GM23248 (cell line): ENCODE measurements at regions not wholly inside any gene's neighbourhood (a gene's known extent, or its start where the extent isn't known, plus 50 kb on each side); places are given as distances from the start of the nearest gene placed in this dataset.
"Not testable (repeated sequence)": the region's sequence is repeated elsewhere in the genome, so short reads cannot be mapped to it uniquely, and the experiment has no call there.

ENCODE experiments used
- DNase-seq: peaks from one replicate; pipeline ENCODE4 v3.0.0-alpha.2; 2015
- H2AFZ ChIP-seq: fragments of 200-600 bp; sonication (generic); 2 replicates; pipeline ENCODE4 v1.6.1; 2016; ENCODE audit warnings: antibody characterized with exemption
- H3F3A ChIP-seq: fragments of 200-600 bp; sonication (generic); 2 replicates; pipeline ENCODE4 v1.6.1; 2016; ENCODE audit warnings: mild to moderate bottlenecking, antibody characterized with exemption, mixed run types; ENCODE audit not compliant: insufficient read depth
- H3K27ac ChIP-seq: fragments of 200-600 bp; sonication (generic); 2 replicates; pipeline ENCODE4 v1.5.1; 2016; ENCODE audit warnings: mild to moderate bottlenecking
- H3K27me3 ChIP-seq: fragments of 200-600 bp; sonication (generic); replicated peaks from 2 replicates; pipeline ENCODE4 v1.6.1; 2016; ENCODE audit warnings: mild to moderate bottlenecking; ENCODE audit not compliant: insufficient read depth
- H3K36me3 ChIP-seq: fragments of 200-600 bp; sonication (generic); 2 replicates; pipeline ENCODE4 v1.6.1; 2016; ENCODE audit warnings: low read depth, mild to moderate bottlenecking
- H3K4me1 ChIP-seq: fragments of 200-600 bp; sonication (generic); 2 replicates; pipeline ENCODE4 v1.6.1; 2016; ENCODE audit warnings: mild to moderate bottlenecking; ENCODE audit not compliant: insufficient read depth
- H3K4me2 ChIP-seq: fragments of 200-600 bp; sonication (generic); one replicate; pipeline ENCODE4 v1.6.1; 2016; ENCODE audit warnings: mild to moderate bottlenecking; ENCODE audit not compliant: unreplicated experiment
- H3K4me3 ChIP-seq: fragments of 200-600 bp; sonication (generic); 2 replicates; pipeline ENCODE4 v1.5.1; 2016; ENCODE audit warnings: mild to moderate bottlenecking
- H3K79me2 ChIP-seq: fragments of 200-600 bp; sonication (generic); 2 replicates; pipeline ENCODE4 v1.6.1; 2016; ENCODE audit warnings: mild to moderate bottlenecking; ENCODE audit not compliant: insufficient read depth
- H3K9ac ChIP-seq: fragments of 200-600 bp; sonication (generic); 2 replicates; pipeline ENCODE4 v1.6.1; 2016; ENCODE audit warnings: mild to moderate bottlenecking
- H3K9me2 ChIP-seq: fragments of 200-600 bp; sonication (generic); 2 replicates; pipeline ENCODE4 v1.6.1; 2016; ENCODE audit warnings: mixed run types, mild to moderate bottlenecking, moderate library complexity; ENCODE audit not compliant: insufficient read depth
- H3K9me3 ChIP-seq: fragments of 200-600 bp; sonication (generic); one replicate; pipeline ENCODE4 v1.6.1; 2017; ENCODE audit warnings: low read depth
- H4K20me1 ChIP-seq: fragments of 200-600 bp; sonication (generic); 2 replicates; pipeline ENCODE4 v1.6.0; 2016; ENCODE audit not compliant: insufficient read depth
- EZH2 ChIP-seq: fragments of 200-600 bp; sonication (generic); IDR thresholded peaks from 2 replicates; pipeline ENCODE4 v1.6.1; 2018; ENCODE audit warnings: antibody characterized with exemption, mild to moderate bottlenecking; ENCODE audit not compliant: insufficient read depth, poor library complexity, severe bottlenecking
- EZH2phosphoT487 ChIP-seq: fragments of 200-600 bp; sonication (generic); IDR thresholded peaks from 2 replicates; pipeline ENCODE4 v1.6.1; 2018; ENCODE audit warnings: antibody characterized with exemption, moderate library complexity, mild to moderate bottlenecking, low read depth; ENCODE audit not compliant: insufficient read depth
- WGBS, 2 experiments: methylation state at CpG; one replicate each; pipeline ENCODE4 v1.1.6; 2015 to 2017; ENCODE audit warnings: low lambda C conversion rate in 2 of 2, low coverage in 1 of 2; ENCODE audit errors: missing lambda C conversion rate in 2 of 2; 5-methylcytosine and 5-hydroxymethylcytosine counted together
- in situ Hi-C: fragments of 300-500 bp; cut with MboI; formaldehyde crosslinking; loops from 2 replicates; pipeline ENCODE4 v1.15.0; 2020

DNA sequence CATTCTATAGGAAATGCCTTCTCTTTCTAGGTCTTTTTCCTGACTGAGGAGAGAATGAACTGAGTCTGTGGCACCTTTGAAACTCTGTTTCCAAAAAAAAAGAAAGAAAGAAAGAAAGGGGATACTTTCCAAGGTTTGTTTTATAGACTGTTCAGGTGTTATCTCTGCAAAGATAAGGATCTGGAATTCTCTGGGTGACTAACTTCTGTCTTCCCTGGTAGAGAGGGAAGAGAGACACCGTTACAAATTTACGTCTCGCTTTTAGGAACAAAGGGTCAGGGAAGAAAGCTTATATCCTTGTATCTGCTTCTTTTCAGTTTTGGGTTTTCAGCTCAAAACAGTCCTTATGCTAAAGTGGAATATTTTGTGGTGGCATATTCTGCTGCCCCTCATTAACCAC lies 314.1 kb downstream of the RAPGEF2 start:
- H3K9me3 ChIP-seq = no peaks in the 10 kb centered on the region
- no peaks in the 10 kb centered on the region for H3K79me2 ChIP-seq
- no peak overlapping the region for H3K27ac ChIP-seq
- H3K27me3 ChIP-seq = no peaks in the 10 kb centered on the region
- 62 to 66% methylated on average over 3 of the region's 3 CpGs for WGBS, 2 experiments
- in situ Hi-C loops = no loop called here
- H3K4me2 ChIP-seq = no peak overlapping the region
- no peak overlapping the region; the same call in 1 of the 2 replicates for H2AFZ ChIP-seq
- H3K4me3 ChIP-seq = no peak overlapping the region
- DNase-seq = no peak
- H3K9me2 ChIP-seq = no peaks in the 10 kb centered on the region
- H3K4me1 ChIP-seq = no peaks in the 10 kb centered on the region
- H3F3A ChIP-seq = no peaks in the 10 kb centered on the region; the same call in 1 of the 2 replicates
- H4K20me1 ChIP-seq = no peaks in the 10 kb centered on the region
- H3K36me3 ChIP-seq = no peaks in the 10 kb centered on the region
- no peak overlapping the region for H3K9ac ChIP-seq
- TF ChIP-seq EZH2phosphoT487 = no peak
- TF ChIP-seq EZH2 = no peak

DNA sequence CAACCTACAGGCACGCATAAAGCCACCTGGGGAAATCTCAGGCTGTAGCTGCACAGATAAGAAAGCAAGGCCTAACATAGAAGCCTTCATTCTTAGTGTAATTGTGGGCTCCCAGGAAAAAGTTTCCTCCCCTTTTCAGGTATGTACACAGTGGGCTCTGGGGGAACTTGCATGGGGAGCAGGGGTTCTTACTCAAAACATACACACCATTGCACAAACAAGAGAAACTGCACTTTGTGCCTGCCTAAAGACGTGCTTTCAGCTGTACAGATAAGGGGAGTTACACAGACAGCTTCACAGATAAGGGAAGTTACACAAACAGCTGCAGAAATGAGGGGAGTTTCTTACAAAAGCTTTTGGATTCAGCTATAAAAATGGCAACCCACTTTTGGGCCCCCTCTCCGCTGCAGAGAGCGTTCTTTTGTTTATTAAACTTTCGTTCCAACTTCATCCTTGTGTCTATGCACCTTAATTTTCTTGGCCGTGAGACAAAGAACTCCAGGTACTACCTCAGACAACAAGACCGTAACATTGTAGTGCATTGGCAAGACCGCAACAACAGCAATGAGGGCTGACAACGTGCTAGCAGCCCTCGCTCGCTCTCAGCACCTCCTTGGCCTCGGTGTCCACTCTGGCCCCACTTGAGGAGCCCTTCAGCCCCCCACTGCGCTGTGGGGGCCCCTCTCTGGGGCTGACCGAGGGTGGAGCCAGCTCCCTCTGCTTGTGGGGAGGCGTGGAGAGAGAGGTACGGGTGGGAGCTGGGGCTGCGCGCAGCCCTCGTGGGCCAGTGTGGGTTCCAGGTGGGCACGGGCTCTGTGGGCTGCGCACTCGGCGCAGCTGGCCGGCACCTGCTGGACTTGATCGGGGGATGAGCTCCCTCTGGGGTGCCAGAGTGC lies 317.5 kb downstream of the RAPGEF2 start:
- DNase-seq = no peak
- no peak overlapping the region for H3K27ac ChIP-seq
- no peaks in the 10 kb centered on the region for H3K9me2 ChIP-seq
- WGBS, 2 experiments = 85 to 87% methylated on average over 24 to 25 of the region's 25 CpGs
- no peaks in the 10 kb centered on the region; the same call in 1 of the 2 replicates for H3F3A ChIP-seq
- no peak overlapping the region for H2AFZ ChIP-seq
- TF ChIP-seq EZH2phosphoT487 (no peak), EZH2 (no peak)
- no peak overlapping the region for H3K4me2 ChIP-seq
- in situ Hi-C loops = no loop called here
- no peaks in the 10 kb centered on the region for H3K36me3 ChIP-seq
- H3K4me3 ChIP-seq = no peak overlapping the region
- no peaks in the 10 kb centered on the region for H3K9me3 ChIP-seq
- no peaks in the 10 kb centered on the region for H3K27me3 ChIP-seq
- H3K4me1 ChIP-seq = no peaks in the 10 kb centered on the region
- H3K79me2 ChIP-seq = no peaks in the 10 kb centered on the region
- H4K20me1 ChIP-seq = no peaks in the 10 kb centered on the region
- H3K9ac ChIP-seq = no peak overlapping the region

GRCh38 chr4:159421058-159421419 lies 318.2 kb downstream of the RAPGEF2 start:
- H3K36me3 ChIP-seq, H3F3A ChIP-seq, H3K9me3 ChIP-seq, H3K4me3 ChIP-seq, H3K79me2 ChIP-seq, H3K27me3 ChIP-seq, H4K20me1 ChIP-seq, H3K27ac ChIP-seq, H3K4me2 ChIP-seq, DNase-seq, H2AFZ ChIP-seq, H3K9ac ChIP-seq, in situ Hi-C loops, H3K4me1 ChIP-seq, H3K9me2 ChIP-seq: not testable (repeated sequence)
- 96 to 97% methylated on average over 3 to 5 of the region's 5 CpGs for WGBS, 2 experiments

DNA sequence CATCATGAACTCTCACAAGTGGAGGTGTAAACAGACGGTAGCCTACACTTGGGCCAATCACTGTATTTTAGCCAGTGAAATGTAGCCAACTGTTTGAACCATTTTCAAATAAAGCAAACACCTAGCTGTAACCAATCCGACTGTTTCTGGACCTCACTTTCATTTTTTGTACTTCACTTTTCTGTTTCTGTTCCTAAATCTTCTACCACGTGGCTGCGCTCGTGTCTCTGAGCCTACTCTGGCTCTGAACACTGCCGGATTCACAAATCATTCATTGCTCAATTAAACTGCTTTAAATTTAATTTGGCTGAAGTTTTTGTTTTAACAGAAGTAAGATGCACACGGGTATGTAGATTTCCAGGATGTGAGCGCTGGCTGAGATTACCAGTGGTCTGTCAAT lies 319.1 kb downstream of the RAPGEF2 start:
- H3K79me2 ChIP-seq = no peaks in the 10 kb centered on the region
- no peaks in the 10 kb centered on the region for H3K27me3 ChIP-seq
- no peak overlapping the region for H2AFZ ChIP-seq
- no peaks in the 10 kb centered on the region for H3K9me2 ChIP-seq
- no peaks in the 10 kb centered on the region for H4K20me1 ChIP-seq
- H3F3A ChIP-seq = no peaks in the 10 kb centered on the region; the same call in 1 of the 2 replicates
- WGBS, 2 experiments = 66 to 71% methylated on average over 8 of the region's 8 CpGs
- in situ Hi-C loops = no loop called here
- H3K4me3 ChIP-seq = no peak overlapping the region
- no peak for DNase-seq
- H3K9ac ChIP-seq = no peak overlapping the region
- no peaks in the 10 kb centered on the region for H3K36me3 ChIP-seq
- no peak overlapping the region for H3K27ac ChIP-seq
- TF ChIP-seq EZH2 = no peak
- TF ChIP-seq EZH2phosphoT487 = no peak
- no peaks in the 10 kb centered on the region for H3K4me1 ChIP-seq
- H3K4me2 ChIP-seq = no peak overlapping the region
- no peaks in the 10 kb centered on the region for H3K9me3 ChIP-seq

DNA sequence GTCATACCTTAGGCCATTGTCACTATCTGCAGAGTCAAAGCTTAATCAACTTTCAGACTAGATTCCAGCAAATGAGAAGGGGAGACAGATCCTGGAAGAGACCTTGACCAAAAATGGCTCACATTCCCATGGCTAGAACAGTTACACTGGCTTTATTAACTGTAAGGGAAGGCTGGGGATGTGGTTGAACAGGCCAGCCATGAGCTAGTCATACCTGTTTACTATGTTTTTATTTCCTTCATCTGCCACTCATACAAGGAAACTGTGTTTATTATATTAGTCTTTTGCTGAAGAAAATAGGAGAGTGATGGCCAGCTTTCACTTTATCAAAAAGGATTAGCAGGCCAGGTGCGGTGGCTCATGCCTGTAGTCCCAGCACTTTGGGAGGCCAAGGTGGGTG lies 319.7 kb downstream of the RAPGEF2 start:
- in situ Hi-C loops = no loop called here
- no peaks in the 10 kb centered on the region for H3K79me2 ChIP-seq

More for the DNA sequence above, 319.7 kb downstream of the RAPGEF2 start:
- Histone ChIP-seq H2AFZ (no peak overlapping the region), H3K27me3 (no peaks in the 10 kb centered on the region), H4K20me1 (no peaks in the 10 kb centered on the region), H3K9ac (no peak overlapping the region), H3K27ac (no peak overlapping the region), H3K36me3 (no peaks in the 10 kb centered on the region), H3K4me1 (no peaks in the 10 kb centered on the region), H3K9me2 (no peaks in the 10 kb centered on the region), H3K9me3 (no peaks in the 10 kb centered on the region), H3K4me3 (no peak overlapping the region), H3F3A (no peaks in the 10 kb centered on the region; the same call in 1 of the 2 replicates), H3K4me2 (no peak overlapping the region)
- TF ChIP-seq EZH2 (no peak), EZH2phosphoT487 (no peak)
- DNase-seq = no peak
- 96 to 100% methylated on average over 1 of the region's 1 CpG for WGBS, 2 experiments
